NCI-H2227 treated with DMSO at 0.1 percent for 48 hours (cell line): ENCODE measurements at regions not wholly inside any gene's neighbourhood (a gene's known extent, or its start where the extent isn't known, plus 50 kb on each side); places are given as distances from the start of the nearest gene placed in this dataset.

Source experiments
- DNase-seq: peaks from one replicate; lab custom pipeline; 2025; lab: John Stamatoyannopoulos, UW

DNA sequence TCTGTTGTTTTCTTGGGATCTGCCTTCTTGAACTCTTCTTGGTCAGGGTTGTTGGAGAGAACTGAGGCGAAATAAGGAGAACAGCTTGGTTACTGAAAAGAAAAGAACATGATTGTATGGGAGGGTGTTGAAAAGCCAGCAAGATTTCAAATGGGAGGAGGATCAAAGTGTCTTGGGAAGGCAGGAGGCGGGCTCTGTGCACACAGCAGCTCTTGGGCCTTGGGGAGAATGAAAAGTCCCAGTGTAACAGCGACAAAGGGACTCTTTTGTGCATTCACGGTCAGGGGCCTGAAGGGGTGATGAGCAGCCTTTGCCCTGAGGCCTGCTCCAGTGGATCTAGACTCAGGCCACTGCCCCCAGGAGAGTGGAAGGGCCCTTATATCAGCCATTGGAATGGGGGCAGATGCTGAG lies 135.4 kb downstream of the ADAMTS15 start:
- DNase-seq: no peak

- no peak for DNase-seq
Observed at GRCh38 chr11:130585545-130585944, 137.1 kb downstream of the ADAMTS15 start.

DNA sequence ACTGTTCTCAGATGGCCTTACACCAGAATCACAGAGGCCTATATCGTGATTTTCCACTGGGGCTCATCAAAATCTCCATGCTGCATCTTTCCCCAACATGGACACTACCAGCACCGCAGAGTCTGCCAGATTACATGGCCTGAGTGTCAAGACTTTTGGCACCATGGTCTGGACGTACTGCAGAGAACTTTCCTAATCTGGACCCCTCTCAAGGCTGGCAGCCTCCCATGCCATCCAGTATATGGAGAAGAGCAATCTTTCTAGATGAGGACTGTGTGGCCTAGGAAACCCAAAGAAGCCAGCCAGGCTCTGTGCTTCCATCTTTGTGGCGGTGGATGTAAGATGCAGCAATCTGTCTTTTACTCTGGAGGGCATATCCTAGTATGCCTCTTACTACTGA lies 139.2 kb downstream of the ADAMTS15 start:
- no peak for DNase-seq

DNA sequence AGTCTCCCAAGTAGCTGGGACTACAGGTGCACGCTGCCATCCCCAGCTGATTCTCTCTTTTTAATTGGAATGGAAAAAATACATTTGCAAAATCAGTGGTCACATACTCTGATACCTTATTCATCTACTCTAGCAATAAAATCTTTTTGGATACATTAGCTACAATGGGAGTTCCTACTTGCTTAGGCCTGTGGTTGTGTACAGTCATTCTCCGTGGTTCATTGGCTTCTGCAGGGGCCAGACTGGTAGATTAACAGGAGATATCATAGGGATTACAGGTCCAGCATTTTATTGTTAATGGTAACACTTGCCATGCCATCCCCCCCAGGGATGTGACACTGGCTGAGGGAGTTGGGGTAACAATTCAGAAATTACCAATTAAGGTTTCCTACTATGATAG lies 140.0 kb downstream of the ADAMTS15 start:
- no peak for DNase-seq

DNA sequence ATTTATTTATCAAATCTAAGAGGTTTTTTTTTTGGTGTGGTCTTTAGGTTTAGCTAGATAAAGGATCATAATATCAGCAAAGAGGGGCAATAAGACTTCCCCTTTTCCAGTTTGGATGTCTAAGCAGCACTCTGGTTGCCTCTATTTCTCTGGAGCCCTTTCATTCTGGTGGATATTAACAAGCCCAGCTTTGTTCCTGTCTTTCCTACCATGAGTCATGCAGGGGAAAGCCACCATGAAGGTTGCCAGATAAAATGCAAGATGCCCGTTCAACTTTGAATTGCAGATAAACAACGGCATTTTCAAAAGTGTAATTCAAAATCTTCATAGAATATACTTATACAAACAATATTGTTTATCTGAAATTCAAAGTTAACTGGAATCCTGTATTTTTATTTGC lies 143.6 kb downstream of the ADAMTS15 start:
- no peak for DNase-seq

DNA sequence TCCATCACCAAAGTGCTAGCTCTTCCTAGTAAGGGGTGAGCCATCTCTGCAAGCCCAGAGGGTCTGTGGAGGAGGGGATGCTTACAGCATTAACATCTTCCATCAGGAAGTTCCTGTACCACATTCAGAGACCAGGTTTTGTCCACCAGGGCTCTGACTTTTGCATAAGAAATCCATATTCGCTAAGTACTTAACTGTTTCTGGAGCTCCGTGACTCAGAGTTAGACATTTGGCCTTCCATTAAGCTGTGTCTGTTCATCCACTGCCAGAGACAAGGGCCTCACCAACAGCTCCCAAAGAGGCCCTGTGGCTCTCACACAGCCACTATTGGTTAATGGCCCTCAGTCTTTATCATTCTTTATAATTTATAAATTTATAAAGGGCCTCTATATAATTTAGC lies 144.6 kb downstream of the ADAMTS15 start:
- no peak for DNase-seq

- DNase-seq: no peak
Observed at GRCh38 chr11:130598433-130598832, 150.0 kb downstream of the ADAMTS15 start.

DNA sequence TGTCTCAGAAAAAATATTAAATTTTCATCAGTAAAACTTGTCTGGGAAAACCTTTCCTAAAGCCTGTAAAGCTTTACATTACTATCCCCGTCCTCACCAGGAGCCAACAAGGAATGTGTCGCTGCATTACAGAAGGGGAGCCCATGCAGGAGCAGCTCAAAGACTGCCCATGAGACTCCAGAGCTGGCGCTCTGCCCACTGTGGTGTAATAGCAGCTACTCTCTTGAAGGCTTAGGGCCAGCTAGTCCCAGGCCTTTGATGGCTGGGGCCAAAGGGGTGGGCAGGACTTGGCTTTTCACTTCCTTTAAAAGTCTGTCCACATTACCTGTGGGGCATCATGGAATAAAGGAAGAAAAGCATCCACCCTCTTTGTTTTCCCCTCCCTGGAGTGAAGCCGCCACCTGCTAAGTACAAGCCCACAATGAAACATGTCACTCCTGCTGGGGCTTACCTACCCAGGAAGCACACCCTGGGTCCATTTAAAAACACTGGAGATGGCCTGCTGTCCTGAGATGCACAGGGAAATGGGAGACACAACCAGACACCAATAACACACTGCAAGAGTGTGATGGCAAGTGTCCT lies 150.7 kb downstream of the ADAMTS15 start:
- DNase-seq: no peak

DNA sequence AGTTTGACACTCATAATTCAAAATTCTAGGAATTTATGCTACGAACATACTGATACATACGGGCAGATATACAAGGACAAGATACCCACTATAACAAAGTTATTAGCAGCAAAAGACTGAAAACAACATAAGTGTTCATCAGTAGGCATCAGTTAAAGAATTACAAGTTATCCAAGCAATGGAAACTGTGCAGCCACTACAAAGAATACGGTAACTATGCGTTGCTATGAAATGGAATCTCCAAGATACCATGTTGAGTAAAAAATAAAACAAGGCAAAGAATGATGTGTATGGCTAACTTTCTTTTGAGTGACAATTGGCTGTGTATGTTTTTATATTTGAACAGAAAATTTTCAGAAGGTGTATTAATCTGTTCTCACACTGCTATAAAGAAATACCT lies 151.7 kb downstream of the ADAMTS15 start:
- no peak for DNase-seq

GRCh38 chr11:130600616-130601015 lies 152.2 kb downstream of the ADAMTS15 start:
- DNase-seq: no peak

- DNase-seq: no peak
Observed at GRCh38 chr11:130601141-130601540, 152.7 kb downstream of the ADAMTS15 start.

- no peak for DNase-seq
Observed at GRCh38 chr11:130601764-130602460, 153.5 kb downstream of the ADAMTS15 start.

- DNase-seq: no peak
Observed at GRCh38 chr11:130602641-130603334, 154.3 kb downstream of the ADAMTS15 start.

GRCh38 chr11:130603335-130603906 lies 155.0 kb downstream of the ADAMTS15 start:
- no peak for DNase-seq

- DNase-seq: no peak
Observed at GRCh38 chr11:130604606-130605005, 156.2 kb downstream of the ADAMTS15 start.

DNA sequence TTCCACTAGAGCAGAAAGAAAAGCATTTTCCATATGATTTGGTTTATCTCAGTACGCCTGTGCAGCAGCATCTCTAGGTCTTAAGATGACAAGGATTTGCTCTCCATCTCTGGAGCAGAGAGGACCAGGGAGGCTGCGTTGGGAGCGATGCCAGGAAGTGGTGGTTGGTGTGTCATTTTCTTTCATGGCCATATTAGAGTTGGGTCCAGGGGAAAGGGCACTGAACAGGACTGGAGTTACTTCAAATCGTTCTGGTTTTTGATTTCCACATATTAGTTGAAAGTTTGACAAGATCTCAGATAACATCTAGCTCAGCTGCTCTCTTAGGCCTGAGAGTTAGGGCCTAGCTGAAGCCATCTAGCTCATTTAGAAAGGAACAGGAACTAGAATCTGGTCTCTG lies 157.7 kb downstream of the ADAMTS15 start:
- DNase-seq: no peak

DNA sequence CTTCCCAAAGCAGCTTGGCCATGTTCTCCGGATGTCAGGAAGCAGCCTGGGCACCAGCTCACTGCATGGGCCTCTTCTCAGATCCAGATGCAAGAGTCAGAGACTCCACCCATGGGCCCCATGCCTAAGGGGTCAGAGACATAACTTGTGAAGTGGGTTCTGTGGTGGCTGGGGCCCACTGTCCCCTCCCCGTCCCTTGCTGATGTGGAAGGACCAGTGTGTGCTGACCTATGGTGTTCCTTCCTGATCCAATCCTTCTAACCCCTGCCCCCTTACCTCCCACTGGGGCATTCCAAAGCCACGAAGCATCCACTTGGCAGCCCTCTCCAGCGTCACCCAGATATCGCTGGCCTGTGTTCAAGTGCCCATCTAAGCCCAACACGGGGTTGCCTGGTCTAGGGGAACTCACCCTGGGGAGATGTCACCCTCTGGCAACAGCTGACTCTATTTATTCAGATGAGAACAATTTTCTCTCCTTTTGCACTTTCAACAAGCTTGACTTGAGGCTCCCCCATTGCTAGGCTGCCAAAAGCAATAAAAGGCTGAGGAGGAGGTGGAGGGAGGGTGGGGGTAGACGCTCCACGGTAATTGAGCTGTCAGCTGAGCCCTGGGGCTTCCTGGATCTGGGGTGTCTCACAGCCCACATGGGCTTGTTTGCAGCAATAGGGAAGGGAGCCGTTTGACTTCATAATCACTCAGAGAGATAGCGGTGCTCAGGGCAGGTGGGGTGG lies 158.5 kb downstream of the ADAMTS15 start:
- no peak for DNase-seq

DNA sequence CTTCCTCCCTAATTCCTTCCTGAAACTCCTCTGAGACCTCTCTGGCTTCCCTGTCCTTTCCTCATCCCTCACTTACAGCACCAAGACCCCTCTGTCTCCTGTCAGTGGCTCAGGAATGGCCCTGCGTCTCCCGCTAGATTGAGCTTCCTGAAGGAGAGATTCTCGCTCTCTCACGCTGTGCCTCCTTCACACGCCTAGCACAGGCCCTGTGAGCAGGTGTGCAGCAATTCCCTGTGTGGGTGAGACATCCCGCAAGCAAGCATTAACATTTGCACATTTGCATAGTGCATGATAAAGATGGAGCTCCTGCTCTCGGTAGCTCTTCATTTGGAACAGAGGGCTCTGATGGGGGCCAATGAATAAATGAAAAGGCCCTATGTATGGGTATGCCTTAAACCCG lies 159.8 kb downstream of the ADAMTS15 start:
- no peak for DNase-seq

DNA sequence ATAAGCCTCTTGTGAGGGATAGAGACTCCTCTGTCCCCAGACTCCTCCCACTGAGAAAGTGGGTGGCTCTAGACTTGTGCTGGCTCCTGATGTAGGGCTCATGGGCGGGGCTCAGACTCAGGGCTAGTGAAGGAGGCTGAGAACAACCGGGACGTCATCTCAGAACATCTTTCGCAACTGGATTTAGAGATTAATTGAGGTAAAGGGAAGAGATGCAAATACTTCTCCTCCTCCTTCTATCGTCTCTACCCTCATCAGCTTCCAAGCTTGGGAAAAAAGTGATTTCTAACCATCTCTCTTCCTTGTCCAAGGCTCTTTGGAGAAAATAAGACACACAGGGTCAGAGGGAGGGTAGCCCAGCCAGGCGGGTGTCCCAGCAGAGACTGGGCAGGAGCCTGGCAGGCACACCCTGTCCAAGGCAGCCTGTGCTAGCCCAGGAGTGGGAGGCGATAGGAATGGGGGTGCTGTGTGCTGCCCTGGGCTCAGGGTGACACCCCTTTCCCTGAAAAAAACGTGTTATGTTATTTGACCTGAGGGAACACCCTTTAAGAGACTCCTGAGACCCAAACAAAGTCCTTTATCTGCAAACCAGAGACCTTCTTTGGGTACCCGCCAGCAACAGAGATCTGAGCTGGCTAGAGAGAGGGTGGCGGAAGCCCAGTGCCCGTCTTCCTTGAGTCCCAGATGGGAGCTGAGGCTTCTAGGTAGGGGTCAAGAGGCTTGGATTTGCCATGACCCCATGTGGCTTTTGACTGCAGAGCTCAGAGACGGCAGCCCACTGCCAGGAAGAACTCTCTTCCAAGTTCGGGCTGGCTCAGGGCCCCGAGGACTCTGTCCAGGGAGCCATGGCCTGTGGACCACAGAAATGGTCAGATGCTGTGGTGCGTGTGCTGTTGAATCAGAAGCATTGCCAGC lies 160.9 kb downstream of the ADAMTS15 start:
- no peak for DNase-seq

GRCh38 chr11:130611791-130612251 lies 163.4 kb downstream of the ADAMTS15 start:
- no peak for DNase-seq

DNA sequence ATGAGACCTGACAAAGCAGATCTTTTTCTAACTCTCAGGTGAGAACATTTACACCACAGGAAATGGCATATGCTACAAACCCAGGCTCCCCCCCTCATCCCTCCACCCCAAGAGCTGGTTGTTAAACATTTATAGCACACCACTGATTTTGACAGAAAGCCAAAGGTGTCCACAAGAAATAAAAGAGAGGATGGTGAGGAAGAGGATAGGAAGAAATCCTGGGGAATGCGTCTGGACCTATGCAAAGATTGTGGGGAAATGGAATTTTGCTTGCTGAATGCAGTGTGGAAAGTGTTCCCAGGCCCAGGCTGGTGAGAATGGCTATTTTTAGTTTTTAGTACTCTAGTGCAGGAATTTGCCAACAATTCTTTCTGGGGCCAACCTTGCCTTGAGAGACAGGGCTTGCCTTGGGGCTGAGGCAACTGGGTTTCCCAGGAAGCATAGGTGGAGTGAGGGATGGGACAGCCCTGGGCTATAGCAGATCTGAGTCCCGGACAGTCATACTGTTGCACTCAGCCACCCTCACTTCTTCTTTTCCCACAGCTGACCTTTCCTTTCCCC lies 163.9 kb downstream of the ADAMTS15 start:
- no peak for DNase-seq
